GM03348 (cell line): ENCODE measurements at regions not wholly inside any gene's neighbourhood (a gene's known extent, or its start where the extent isn't known, plus 50 kb on each side); places are given as distances from the start of the nearest gene placed in this dataset.

ENCODE experiments used
- DNase-seq: peaks from one replicate; pipeline ENCODE4 v3.0.0; 2012; ENCODE audit warnings: low spot score

GRCh38 chr4:162732876-162733275 lies 433.8 kb downstream of the NAF1 start:
- DNase-seq, result no peak

GRCh38 chr4:162727766-162728165 lies 438.9 kb downstream of the NAF1 start:
- no peak for DNase-seq

- no peak for DNase-seq
Measured at GRCh38 chr4:162727232-162727631, 439.5 kb downstream of the NAF1 start.

GRCh38 chr4:162715401-162715800 lies 451.3 kb downstream of the NAF1 start:
- no peak for DNase-seq

- no peak for DNase-seq
Measured at GRCh38 chr4:162707962-162708361, 458.7 kb downstream of the NAF1 start.

GRCh38 chr4:162706632-162707031 lies 460.1 kb downstream of the NAF1 start:
- DNase-seq, result no peak

- no peak for DNase-seq
Measured at GRCh38 chr4:162706051-162706450, 460.6 kb downstream of the NAF1 start.

GRCh38 chr4:162705130-162705803 lies 461.4 kb downstream of the NAF1 start:
- DNase-seq, result no peak

GRCh38 chr4:162700815-162701361 lies 465.8 kb downstream of the NAF1 start:
- DNase-seq, result no peak

- DNase-seq, result no peak
Measured at GRCh38 chr4:162700358-162700757, 466.3 kb downstream of the NAF1 start.

GRCh38 chr4:162699629-162700028 lies 467.1 kb downstream of the NAF1 start:
- no peak for DNase-seq

GRCh38 chr4:162685410-162685809 lies 481.3 kb downstream of the NAF1 start:
- no peak for DNase-seq

- no peak for DNase-seq
Measured at GRCh38 chr4:162684998-162685397, 481.7 kb downstream of the NAF1 start.

- no peak for DNase-seq
Measured at GRCh38 chr4:162684371-162684700, 482.4 kb downstream of the NAF1 start.

GRCh38 chr4:162683659-162684370 lies 482.9 kb downstream of the NAF1 start:
- no peak for DNase-seq

GRCh38 chr4:162682651-162683050 lies 484.0 kb downstream of the NAF1 start:
- DNase-seq, result no peak

- no peak for DNase-seq
Measured at GRCh38 chr4:162681212-162681611, 485.5 kb downstream of the NAF1 start.

- DNase-seq, result no peak
Measured at GRCh38 chr4:162675661-162676060, 491.0 kb downstream of the NAF1 start.

- no peak for DNase-seq
Measured at GRCh38 chr4:162661913-162662312, 498.1 kb upstream of the FSTL5 start.

- no peak for DNase-seq
Measured at GRCh38 chr4:162659716-162660115, 495.9 kb upstream of the FSTL5 start.

GRCh38 chr4:162657966-162658365 lies 494.2 kb upstream of the FSTL5 start:
- no peak for DNase-seq

- DNase-seq, result no peak
Measured at GRCh38 chr4:162650166-162650565, 486.4 kb upstream of the FSTL5 start.

- no peak for DNase-seq
Measured at GRCh38 chr4:162645381-162645780, 481.6 kb upstream of the FSTL5 start.

GRCh38 chr4:162644346-162644745 lies 480.5 kb upstream of the FSTL5 start:
- no peak for DNase-seq
